GM18858 (cell line): ENCODE measurements at regions not wholly inside any gene's neighbourhood (a gene's known extent, or its start where the extent isn't known, plus 50 kb on each side); places are given as distances from the start of the nearest gene placed in this dataset.
"Not testable (repeated sequence)": the region's sequence is repeated elsewhere in the genome, so short reads cannot be mapped to it uniquely, and the experiment has no call there.

Experiments used
- ATAC-seq: cut with Tn5 transposase; IDR thresholded peaks from one replicate; pipeline ENCODE4 v1.9.1; 2021; ENCODE audit not compliant: unreplicated experiment

DNA sequence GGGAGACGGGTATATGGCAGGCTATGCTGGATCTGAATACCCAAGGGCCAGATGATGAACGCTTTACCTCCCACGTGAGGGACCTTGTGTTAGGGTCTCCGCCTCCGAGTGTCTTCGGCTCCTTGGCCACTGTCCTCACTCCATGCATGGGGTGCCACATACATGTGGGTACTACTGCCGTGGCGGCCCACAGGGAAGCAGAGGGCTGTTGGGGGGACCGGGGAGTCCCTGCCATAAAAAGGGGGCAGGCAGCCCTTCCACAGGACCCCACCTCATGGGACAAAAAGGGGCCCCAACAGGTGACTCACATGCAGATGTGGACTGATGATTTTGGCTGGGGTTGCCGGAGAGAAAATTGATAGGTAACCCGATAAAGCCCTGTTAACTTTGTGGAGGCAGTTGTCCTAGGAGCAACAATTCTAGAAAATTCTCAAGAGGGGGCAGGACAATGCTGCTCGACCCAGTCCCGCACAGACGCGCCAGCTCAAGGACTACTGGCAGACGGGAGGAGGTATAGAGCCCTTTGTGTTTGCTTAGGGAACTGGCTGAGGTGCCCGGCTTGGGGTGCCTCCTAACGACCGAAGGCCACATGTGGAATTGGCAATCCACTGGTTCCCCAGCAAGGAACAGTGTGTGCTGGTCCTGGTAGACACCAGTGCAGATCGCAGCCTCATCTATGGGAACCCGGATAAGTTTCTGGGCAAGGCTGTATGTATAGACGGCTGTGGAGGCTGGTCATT, 695.7 kb upstream of the AGA start:
- no peak for ATAC-seq

DNA sequence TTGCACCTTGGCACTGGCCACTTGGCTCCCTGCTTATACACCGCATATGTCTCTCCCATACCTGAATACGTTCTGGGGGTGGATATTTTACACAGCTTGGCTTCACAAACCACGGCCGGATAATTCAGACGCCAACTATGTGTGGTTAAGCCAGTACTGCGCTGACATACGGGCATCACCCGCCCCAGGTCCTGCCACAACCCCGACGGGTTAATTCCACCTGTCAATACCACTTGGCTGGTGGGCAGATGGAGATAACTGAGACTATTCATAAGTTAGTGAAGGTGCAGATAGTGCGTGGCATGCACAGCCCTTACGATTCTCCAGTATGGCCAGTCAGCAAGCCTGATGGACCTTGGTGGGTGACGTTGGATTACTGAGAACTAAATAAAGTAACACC, 696.3 kb upstream of the AGA start:
- ATAC-seq: no peak

GRCh38 chr4:178140326-178140915, 698.2 kb upstream of the AGA start:
- ATAC-seq: no peak

- no peak for ATAC-seq
Observed at GRCh38 chr4:178142724-178143123, 700.5 kb upstream of the AGA start.

DNA sequence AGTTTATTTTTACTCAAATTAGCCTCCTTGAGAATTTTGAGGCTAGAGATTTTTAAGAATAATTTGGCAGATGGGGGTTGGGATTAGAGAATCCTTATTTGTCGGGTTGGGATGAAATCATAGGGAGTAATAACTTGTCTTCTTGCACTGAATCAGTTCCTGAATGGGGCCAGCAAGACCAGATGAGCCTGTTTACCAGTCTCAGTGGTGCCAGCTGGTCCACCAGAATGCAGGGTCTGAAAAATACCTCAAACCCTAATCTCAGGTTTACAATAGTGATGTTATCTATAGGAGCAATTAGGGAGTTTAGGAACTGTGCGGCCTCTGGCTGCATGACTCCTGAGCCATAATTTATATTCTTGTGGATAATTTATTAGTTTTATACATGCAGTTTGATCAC, 705.9 kb upstream of the AGA start:
- ATAC-seq: no peak

GRCh38 chr4:178165251-178165950, 723.2 kb upstream of the AGA start:
- no peak for ATAC-seq

DNA sequence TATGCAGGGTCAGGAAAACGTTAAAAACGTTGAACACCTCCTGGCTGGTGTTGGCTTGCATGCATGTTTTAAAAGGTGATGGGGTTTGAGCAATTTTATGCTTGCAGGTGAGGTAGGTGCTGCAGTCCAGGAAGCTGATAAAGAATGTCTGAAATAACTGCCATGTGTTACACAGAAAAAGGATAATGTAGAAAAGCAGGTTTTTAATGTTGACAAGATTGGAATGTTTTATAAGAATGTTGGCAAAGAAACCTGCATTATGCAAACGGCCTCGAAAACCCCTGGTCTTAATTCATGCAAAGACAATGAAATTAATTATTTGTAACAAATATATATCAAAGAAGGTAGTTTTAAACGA, 723.7 kb upstream of the AGA start:
- no peak for ATAC-seq

- no peak for ATAC-seq
Observed at GRCh38 chr4:178173771-178174170, 731.5 kb upstream of the AGA start.

- no peak for ATAC-seq
Observed at GRCh38 chr4:178174756-178175155, 732.5 kb upstream of the AGA start.

DNA sequence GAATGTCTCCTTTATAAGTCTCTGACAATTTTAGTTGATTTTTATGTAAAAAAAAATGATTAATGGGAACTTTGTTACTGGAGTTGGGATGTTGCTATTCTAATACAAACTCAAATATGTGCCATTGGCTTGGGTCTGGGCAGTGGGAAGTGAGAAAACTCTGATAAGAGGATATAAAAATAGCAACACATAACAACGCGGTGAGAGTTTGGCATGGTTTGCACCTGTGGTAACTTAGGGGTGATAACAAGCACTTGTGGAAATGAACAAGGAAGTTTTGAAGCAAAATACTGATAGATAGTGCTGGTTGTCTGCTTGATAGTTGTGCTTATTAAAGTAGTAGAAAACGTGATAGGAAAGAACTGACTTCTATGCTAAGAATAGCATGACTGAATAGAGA, 743.3 kb upstream of the AGA start:
- ATAC-seq: no peak

DNA sequence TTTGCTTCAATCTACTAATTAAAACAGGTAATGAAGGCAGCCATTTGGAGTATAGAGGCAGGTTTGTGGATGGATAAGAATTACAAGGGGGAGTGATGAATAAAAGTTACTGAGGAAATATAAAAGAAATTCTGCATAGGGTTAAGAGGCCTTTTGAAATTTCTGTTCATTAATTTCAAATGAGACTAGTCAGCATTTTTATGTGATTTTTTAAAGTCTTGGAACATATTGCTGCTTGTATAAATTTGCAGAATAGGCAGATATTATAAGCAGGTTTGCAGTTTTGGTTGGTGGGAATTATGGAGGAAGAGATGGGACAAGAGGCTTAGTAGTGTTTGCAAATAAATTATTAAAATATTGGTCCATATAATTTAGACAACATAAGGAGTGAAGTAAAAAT, 750.4 kb upstream of the AGA start:
- no peak for ATAC-seq

DNA sequence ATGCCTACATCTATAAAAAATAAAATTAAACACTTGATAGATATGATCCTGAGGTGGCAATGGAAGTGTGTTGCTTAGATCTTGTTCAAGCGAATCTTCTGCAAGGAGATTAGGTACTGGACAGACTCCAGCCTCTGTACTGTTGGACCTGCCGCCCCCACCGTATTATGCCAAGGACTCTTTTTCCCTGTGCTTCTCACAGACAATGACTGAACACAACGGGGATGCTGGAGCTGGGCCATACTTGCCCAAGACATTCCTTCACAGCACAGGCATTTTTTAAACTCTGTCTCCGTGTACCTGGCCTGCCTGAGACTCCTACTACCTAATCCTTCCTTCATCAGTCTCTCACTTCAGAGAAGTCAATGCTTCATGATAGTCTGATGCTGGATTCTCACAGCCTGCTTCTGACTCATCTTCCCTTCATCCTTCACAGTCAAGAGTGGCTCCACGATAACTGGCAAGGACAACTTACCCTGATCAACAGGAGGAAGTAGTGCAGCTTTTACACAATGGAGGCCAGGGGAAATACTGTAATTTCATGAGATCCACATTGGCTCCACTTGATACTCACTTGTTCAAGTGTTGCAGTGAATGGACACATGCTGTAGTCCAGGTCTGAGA, 754.6 kb upstream of the AGA start:
- ATAC-seq: no peak

GRCh38 chr4:178198691-178199090, 756.5 kb upstream of the AGA start:
- no peak for ATAC-seq

GRCh38 chr4:178202422-178202821, 760.2 kb upstream of the AGA start:
- ATAC-seq: no peak

- ATAC-seq: no peak
Observed at GRCh38 chr4:178205826-178206225, 763.6 kb upstream of the AGA start.

- ATAC-seq: no peak
Observed at GRCh38 chr4:178215309-178215708, 773.1 kb upstream of the AGA start.

DNA sequence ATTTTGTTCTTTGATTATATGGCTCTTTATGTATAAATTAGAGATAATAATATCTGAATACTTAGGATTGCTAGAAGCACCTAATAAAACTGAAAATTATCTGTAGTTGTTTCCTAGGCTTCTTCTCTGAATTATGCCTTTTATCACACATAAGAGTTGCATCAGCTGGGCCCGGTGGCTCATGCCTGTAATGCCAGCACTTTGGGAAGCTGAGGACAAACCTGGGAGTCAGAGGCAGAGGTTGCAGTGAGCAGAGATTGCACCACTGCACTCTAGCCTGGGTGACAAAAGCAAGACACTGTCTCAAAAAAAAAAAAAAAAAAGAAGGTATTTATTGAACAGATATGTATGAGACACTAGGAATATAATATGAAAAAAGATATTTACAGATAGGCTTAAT, 773.5 kb upstream of the AGA start:
- ATAC-seq: no peak

DNA sequence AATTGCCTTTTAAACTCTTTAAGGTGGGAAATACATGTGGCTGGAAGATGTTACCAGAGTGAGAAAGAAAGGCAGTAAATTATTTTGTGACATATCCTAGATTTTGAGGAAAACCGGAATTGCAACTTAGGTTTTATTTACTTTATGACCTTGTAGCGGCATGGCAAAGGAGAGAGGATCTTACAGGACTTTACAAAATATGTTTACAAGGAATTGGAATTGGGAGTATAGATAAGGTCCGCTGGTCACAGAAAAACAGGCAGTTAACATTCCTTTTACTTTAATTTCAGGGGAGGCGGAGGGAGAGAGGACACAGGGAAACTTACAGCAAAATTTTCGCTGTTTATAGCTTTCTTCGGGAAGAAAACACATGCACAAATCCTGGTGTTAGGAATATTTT, 784.2 kb upstream of the AGA start:
- ATAC-seq: not testable (repeated sequence)

- ATAC-seq: no peak
Observed at GRCh38 chr4:178233906-178234305, 791.7 kb upstream of the AGA start.

DNA sequence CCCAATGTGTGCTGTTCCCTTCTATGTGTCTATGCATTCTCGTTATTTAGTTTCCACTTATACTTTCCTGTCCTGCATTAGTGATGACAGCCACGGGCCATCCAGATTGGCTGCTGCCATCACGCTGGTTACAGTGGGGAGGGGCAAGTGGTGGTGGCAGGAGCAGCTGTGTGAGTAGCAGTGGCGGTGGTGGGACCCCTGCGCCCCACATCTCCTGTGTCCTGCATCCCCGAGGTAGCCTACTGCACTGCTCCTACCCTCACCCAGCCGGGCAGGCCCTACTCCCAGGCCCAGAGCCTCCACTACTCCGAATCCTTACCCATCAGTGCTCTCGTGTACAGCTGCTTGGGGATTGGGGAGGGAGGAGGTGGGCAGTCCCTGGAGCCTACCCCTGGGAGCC, 798.7 kb upstream of the AGA start:
- no peak for ATAC-seq

DNA sequence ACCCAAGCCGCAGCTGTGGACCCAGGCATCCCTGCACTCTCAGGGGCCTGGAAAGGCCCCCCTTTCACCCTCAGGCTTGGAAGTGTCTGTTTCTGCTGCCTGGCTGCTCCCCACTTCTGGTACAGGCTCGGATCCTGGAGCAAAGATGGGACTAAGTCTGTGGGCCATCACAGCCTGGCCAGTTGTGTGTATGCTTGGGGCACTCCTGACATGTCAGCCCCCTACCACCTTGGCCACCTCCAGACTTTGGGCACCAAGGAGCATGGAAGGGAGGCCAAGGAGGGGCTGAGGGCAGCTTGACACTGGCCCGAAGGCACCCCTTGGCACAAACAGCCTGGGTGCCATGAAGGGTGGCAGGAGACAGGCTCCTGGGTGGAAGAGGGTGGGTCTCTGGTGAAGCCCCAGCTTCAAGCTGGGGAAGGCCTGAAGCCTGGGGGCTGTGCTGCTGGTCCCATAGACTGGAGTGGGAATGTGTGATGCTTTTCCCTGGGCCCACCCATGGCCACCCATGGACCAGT, 799.4 kb upstream of the AGA start:
- no peak for ATAC-seq

- ATAC-seq: no peak
Observed at GRCh38 chr4:178242655-178243054, 800.4 kb upstream of the AGA start.
